ENCODE measurements at regions not wholly inside any gene's neighbourhood (a gene's known extent, or its start where the extent isn't known, plus 50 kb on each side); places are given as distances from the start of the nearest gene placed in this dataset.

- TF ChIP-seq, protein P1, sequence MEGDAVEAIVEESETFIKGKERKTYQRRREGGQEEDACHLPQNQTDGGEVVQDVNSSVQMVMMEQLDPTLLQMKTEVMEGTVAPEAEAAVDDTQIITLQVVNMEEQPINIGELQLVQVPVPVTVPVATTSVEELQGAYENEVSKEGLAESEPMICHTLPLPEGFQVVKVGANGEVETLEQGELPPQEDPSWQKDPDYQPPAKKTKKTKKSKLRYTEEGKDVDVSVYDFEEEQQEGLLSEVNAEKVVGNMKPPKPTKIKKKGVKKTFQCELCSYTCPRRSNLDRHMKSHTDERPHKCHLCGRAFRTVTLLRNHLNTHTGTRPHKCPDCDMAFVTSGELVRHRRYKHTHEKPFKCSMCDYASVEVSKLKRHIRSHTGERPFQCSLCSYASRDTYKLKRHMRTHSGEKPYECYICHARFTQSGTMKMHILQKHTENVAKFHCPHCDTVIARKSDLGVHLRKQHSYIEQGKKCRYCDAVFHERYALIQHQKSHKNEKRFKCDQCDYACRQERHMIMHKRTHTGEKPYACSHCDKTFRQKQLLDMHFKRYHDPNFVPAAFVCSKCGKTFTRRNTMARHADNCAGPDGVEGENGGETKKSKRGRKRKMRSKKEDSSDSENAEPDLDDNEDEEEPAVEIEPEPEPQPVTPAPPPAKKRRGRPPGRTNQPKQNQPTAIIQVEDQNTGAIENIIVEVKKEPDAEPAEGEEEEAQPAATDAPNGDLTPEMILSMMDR (IDR thresholded peaks at IDR 0.05): no peak
- no peak for TF ChIP-seq POLR2AphosphoS5 (IDR thresholded peaks at IDR 0.05)
- no peak for TF ChIP-seq POLR2A (IDR thresholded peaks at IDR 0.05)
Measured at GRCh38 chr2:18373664-18374063, 186.8 kb downstream of the RDH14 start.
